ENCODE measurements at regions not wholly inside any gene's neighbourhood (a gene's known extent, or its start where the extent isn't known, plus 50 kb on each side); places are given as distances from the start of the nearest gene placed in this dataset.

DNA sequence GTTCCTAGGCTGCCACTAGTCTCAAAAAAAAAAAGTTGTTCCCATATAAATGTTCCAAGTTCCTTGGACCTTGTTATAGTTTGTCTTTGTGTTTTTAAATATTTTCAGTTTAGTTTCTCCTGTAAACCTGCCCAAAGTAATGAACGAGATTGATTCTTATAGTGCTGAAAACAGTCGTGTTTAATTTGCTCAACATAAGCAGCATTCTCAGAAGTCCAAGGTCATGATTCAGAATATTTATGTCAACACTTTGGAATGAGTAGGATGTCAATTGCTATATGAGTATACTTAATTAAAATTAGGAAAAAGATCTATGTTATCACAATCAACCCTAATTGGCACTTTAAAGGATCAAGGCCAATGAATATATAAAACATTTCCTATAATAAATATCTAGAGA lies 510.9 kb downstream of the PPP4R3C start:
- no peaks in the 10 kb centered on the region for H3K36me3 ChIP-seq (ENCODE audit: low read depth)
- no peaks in the 10 kb centered on the region for H3K4me1 ChIP-seq (ENCODE audit: low read depth)
- DNase-seq, result no peak
- intact Hi-C loops (cut with DNase I, micrococcal nuclease), result no loop called here
- H3K4me3 ChIP-seq, result no peak overlapping the region
- ATAC-seq, result no peak
- H3K9me3 ChIP-seq, result peaks cover 4% of the 10 kb centered on the region
- TF ChIP-seq, protein P1, sequence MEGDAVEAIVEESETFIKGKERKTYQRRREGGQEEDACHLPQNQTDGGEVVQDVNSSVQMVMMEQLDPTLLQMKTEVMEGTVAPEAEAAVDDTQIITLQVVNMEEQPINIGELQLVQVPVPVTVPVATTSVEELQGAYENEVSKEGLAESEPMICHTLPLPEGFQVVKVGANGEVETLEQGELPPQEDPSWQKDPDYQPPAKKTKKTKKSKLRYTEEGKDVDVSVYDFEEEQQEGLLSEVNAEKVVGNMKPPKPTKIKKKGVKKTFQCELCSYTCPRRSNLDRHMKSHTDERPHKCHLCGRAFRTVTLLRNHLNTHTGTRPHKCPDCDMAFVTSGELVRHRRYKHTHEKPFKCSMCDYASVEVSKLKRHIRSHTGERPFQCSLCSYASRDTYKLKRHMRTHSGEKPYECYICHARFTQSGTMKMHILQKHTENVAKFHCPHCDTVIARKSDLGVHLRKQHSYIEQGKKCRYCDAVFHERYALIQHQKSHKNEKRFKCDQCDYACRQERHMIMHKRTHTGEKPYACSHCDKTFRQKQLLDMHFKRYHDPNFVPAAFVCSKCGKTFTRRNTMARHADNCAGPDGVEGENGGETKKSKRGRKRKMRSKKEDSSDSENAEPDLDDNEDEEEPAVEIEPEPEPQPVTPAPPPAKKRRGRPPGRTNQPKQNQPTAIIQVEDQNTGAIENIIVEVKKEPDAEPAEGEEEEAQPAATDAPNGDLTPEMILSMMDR (IDR thresholded peaks at IDR 0.05), result no peak

GRCh38 chrX:26927419-26927818 lies 535.7 kb downstream of the PPP4R3C start:
- Histone ChIP-seq H3K36me3 (ENCODE audit: low read depth) (no peaks in the 10 kb centered on the region), H3K4me3 (no peak overlapping the region), H3K4me1 (ENCODE audit: low read depth) (no peaks in the 10 kb centered on the region), H3K9me3 (no peaks in the 10 kb centered on the region)
- TF ChIP-seq, protein P1 (IDR thresholded peaks at IDR 0.05), result no peak
- intact Hi-C loops (cut with DNase I, micrococcal nuclease), result no loop called here
- ATAC-seq, result no peak
- DNase-seq, result no peak

GRCh38 chrX:26925088-26925487 lies 538.1 kb downstream of the PPP4R3C start:
- TF ChIP-seq, protein P1 (IDR thresholded peaks at IDR 0.05), result no peak
- H3K36me3 ChIP-seq (ENCODE audit: low read depth), result no peaks in the 10 kb centered on the region
- no peak for DNase-seq
- intact Hi-C loops (cut with DNase I, micrococcal nuclease), result no loop called here
- no peaks in the 10 kb centered on the region for H3K9me3 ChIP-seq
- no peak overlapping the region for H3K4me3 ChIP-seq
- H3K4me1 ChIP-seq (ENCODE audit: low read depth), result no peaks in the 10 kb centered on the region
- no peak for ATAC-seq

- Histone ChIP-seq H3K9me3 (no peaks in the 10 kb centered on the region), H3K4me3 (no peak overlapping the region), H3K4me1 (ENCODE audit: low read depth) (no peaks in the 10 kb centered on the region), H3K36me3 (ENCODE audit: low read depth) (no peaks in the 10 kb centered on the region)
- intact Hi-C loops (cut with DNase I, micrococcal nuclease), result no loop called here
- ATAC-seq (no peak), DNase-seq (no peak)
- TF ChIP-seq, protein P1 (IDR thresholded peaks at IDR 0.05), result no peak
Measured at GRCh38 chrX:26922278-26922677, 540.9 kb downstream of the PPP4R3C start.

- intact Hi-C loops (cut with DNase I, micrococcal nuclease), result no loop called here
- ATAC-seq (no peak), DNase-seq (peak in 1 of 3 donors; percentile 0)
- no peaks in the 10 kb centered on the region for H3K4me1 ChIP-seq (ENCODE audit: low read depth)
- no peaks in the 10 kb centered on the region for H3K36me3 ChIP-seq (ENCODE audit: low read depth)
- TF ChIP-seq, protein P1 (IDR thresholded peaks at IDR 0.05), result no peak
- no peaks in the 10 kb centered on the region for H3K9me3 ChIP-seq
- no peak overlapping the region for H3K4me3 ChIP-seq
Measured at GRCh38 chrX:26918631-26919030, 544.5 kb downstream of the PPP4R3C start.

- no peak for ATAC-seq
- Histone ChIP-seq H3K4me1 (ENCODE audit: low read depth) (no peaks in the 10 kb centered on the region), H3K4me3 (no peak overlapping the region), H3K9me3 (no peaks in the 10 kb centered on the region), H3K36me3 (ENCODE audit: low read depth) (no peaks in the 10 kb centered on the region)
- DNase-seq, result no peak
- TF ChIP-seq, protein P1 (IDR thresholded peaks at IDR 0.05), result no peak
- intact Hi-C loops (cut with DNase I, micrococcal nuclease), result no loop called here
Measured at GRCh38 chrX:26916991-26917390, 546.1 kb downstream of the PPP4R3C start.
